SJCRH30 (cell line): ENCODE measurements at regions not wholly inside any gene's neighbourhood (a gene's known extent, or its start where the extent isn't known, plus 50 kb on each side); places are given as distances from the start of the nearest gene placed in this dataset.

Experiments
- DNase-seq, 2 experiments: peaks; one replicate each; pipeline ENCODE4 v3.0.0-alpha.2; 2015 to 2020
- H3K27ac ChIP-seq: fragments of 250-450 bp; sonication (Bioruptor Pico); 2 replicates; pipeline ENCODE4 v1.5.1; 2020; ENCODE audit warnings: mild to moderate bottlenecking, moderate library complexity
- H3K27me3 ChIP-seq: fragments of 250-450 bp; sonication (Bioruptor Pico); 2 replicates; pipeline ENCODE4 v1.5.1; 2020; ENCODE audit warnings: mild to moderate bottlenecking, moderate library complexity
- H3K36me3 ChIP-seq: fragments of 250-450 bp; sonication (Bioruptor Pico); 2 replicates; pipeline ENCODE4 v1.5.1; 2020; ENCODE audit warnings: mild to moderate bottlenecking, moderate library complexity
- H3K4me1 ChIP-seq: fragments of 250-450 bp; sonication (Bioruptor Pico); 2 replicates; pipeline ENCODE4 v1.5.1; 2020; ENCODE audit warnings: mild to moderate bottlenecking, moderate library complexity
- H3K4me3 ChIP-seq: fragments of 250-450 bp; sonication (Bioruptor Pico); 2 replicates; pipeline ENCODE4 v1.5.1; 2020; ENCODE audit warnings: mild to moderate bottlenecking, moderate library complexity
- H3K9me3 ChIP-seq: fragments of 250-450 bp; sonication (Bioruptor Pico); replicated peaks from 2 replicates; pipeline ENCODE4 v1.5.1; 2020; ENCODE audit warnings: mild to moderate bottlenecking, moderate library complexity

GRCh38 chr22:22092101-22092500 is 109.5 kb upstream of the TOP3B start:
- Histone ChIP-seq H3K27me3 (0 out of 2 replicates have a peak, but pooled peaks cover 3% of the 10 kb centered on the region), H3K27ac (no peak overlapping the region), H3K9me3 (no peaks in the 10 kb centered on the region), H3K36me3 (no peaks in the 10 kb centered on the region), H3K4me1 (no peaks in the 10 kb centered on the region), H3K4me3 (no peak overlapping the region)
- no peak for DNase-seq

- Histone ChIP-seq H3K27me3 (0 out of 2 replicates have a peak, but pooled peaks cover 3% of the 10 kb centered on the region), H3K9me3 (no peaks in the 10 kb centered on the region), H3K4me1 (no peaks in the 10 kb centered on the region), H3K36me3 (no peaks in the 10 kb centered on the region), H3K4me3 (no peak overlapping the region), H3K27ac (no peak overlapping the region)
- DNase-seq: no peak
Observed at GRCh38 chr22:22091400-22091878, 108.9 kb upstream of the TOP3B start.

- no peak overlapping the region for H3K27ac ChIP-seq
- 0 out of 2 replicates have a peak, but pooled peaks cover 3% of the 10 kb centered on the region for H3K27me3 ChIP-seq
- no peak overlapping the region for H3K4me3 ChIP-seq
- DNase-seq: no peak
- H3K9me3 ChIP-seq: no peaks in the 10 kb centered on the region
- H3K36me3 ChIP-seq: no peaks in the 10 kb centered on the region
- no peaks in the 10 kb centered on the region for H3K4me1 ChIP-seq
Observed at GRCh38 chr22:22090650-22091399, 108.2 kb upstream of the TOP3B start.

GRCh38 chr22:22089459-22090308 is 107.1 kb upstream of the TOP3B start:
- Histone ChIP-seq H3K4me3 (no peak overlapping the region), H3K4me1 (no peaks in the 10 kb centered on the region), H3K27me3 (0 out of 2 replicates have a peak, but pooled peaks cover 3% of the 10 kb centered on the region), H3K9me3 (no peaks in the 10 kb centered on the region), H3K36me3 (no peaks in the 10 kb centered on the region), H3K27ac (no peak overlapping the region)
- no peak for DNase-seq

- Histone ChIP-seq H3K9me3 (no peaks in the 10 kb centered on the region), H3K4me3 (no peak overlapping the region), H3K27me3 (0 out of 2 replicates have a peak, but pooled peaks cover 3% of the 10 kb centered on the region), H3K4me1 (no peaks in the 10 kb centered on the region), H3K27ac (no peak overlapping the region), H3K36me3 (no peaks in the 10 kb centered on the region)
- no peak for DNase-seq
Observed at GRCh38 chr22:22088658-22089458, 106.3 kb upstream of the TOP3B start.

GRCh38 chr22:22087854-22088657 is 105.5 kb upstream of the TOP3B start:
- no peaks in the 10 kb centered on the region for H3K36me3 ChIP-seq
- H3K4me3 ChIP-seq: no peak overlapping the region
- H3K27ac ChIP-seq: no peak overlapping the region
- no peaks in the 10 kb centered on the region for H3K4me1 ChIP-seq
- H3K27me3 ChIP-seq: 0 out of 2 replicates have a peak, but pooled peaks cover 3% of the 10 kb centered on the region
- H3K9me3 ChIP-seq: no peaks in the 10 kb centered on the region
- DNase-seq: no peak

- no peaks in the 10 kb centered on the region for H3K4me1 ChIP-seq
- no peak overlapping the region for H3K27ac ChIP-seq
- H3K9me3 ChIP-seq: no peaks in the 10 kb centered on the region
- 0 out of 2 replicates have a peak, but pooled peaks cover 3% of the 10 kb centered on the region for H3K27me3 ChIP-seq
- no peaks in the 10 kb centered on the region for H3K36me3 ChIP-seq
- DNase-seq: no peak
- no peak overlapping the region for H3K4me3 ChIP-seq
Observed at GRCh38 chr22:22086501-22087158, 104.0 kb upstream of the TOP3B start.

- no peak for DNase-seq
- no peaks in the 10 kb centered on the region for H3K4me1 ChIP-seq
- H3K36me3 ChIP-seq: no peaks in the 10 kb centered on the region
- no peaks in the 10 kb centered on the region for H3K9me3 ChIP-seq
- H3K27me3 ChIP-seq: no peaks in the 10 kb centered on the region
- no peak overlapping the region for H3K4me3 ChIP-seq
- no peak overlapping the region for H3K27ac ChIP-seq
Observed at GRCh38 chr22:22085702-22086500, 103.3 kb upstream of the TOP3B start.

GRCh38 chr22:22084089-22084711 is 101.6 kb upstream of the TOP3B start:
- H3K27ac ChIP-seq: no peak overlapping the region
- H3K9me3 ChIP-seq: no peaks in the 10 kb centered on the region
- no peak for DNase-seq
- no peaks in the 10 kb centered on the region for H3K36me3 ChIP-seq
- H3K4me1 ChIP-seq: no peaks in the 10 kb centered on the region
- no peaks in the 10 kb centered on the region for H3K27me3 ChIP-seq
- H3K4me3 ChIP-seq: no peak overlapping the region

GRCh38 chr22:22082960-22083359 is 100.4 kb upstream of the TOP3B start:
- no peak for DNase-seq
- Histone ChIP-seq H3K4me3 (no peak overlapping the region), H3K36me3 (no peaks in the 10 kb centered on the region), H3K27ac (no peak overlapping the region), H3K4me1 (no peaks in the 10 kb centered on the region), H3K9me3 (no peaks in the 10 kb centered on the region), H3K27me3 (peaks cover 1% of the 10 kb centered on the region; the same call in 1 of the 2 replicates)

GRCh38 chr22:22082229-22082835 is 99.7 kb upstream of the TOP3B start:
- DNase-seq: no peak
- H3K27ac ChIP-seq: no peak overlapping the region
- H3K36me3 ChIP-seq: no peaks in the 10 kb centered on the region
- peaks cover 6% of the 10 kb centered on the region; the same call in 1 of the 2 replicates for H3K27me3 ChIP-seq
- H3K9me3 ChIP-seq: peaks cover 4% of the 10 kb centered on the region; the same call in 1 of the 2 replicates
- no peaks in the 10 kb centered on the region for H3K4me1 ChIP-seq
- H3K4me3 ChIP-seq: no peak overlapping the region

GRCh38 chr22:22080270-22080669 is 97.7 kb upstream of the TOP3B start:
- Histone ChIP-seq H3K27ac (no peak overlapping the region), H3K4me1 (no peaks in the 10 kb centered on the region), H3K4me3 (no peak overlapping the region), H3K27me3 (peaks cover 16% of the 10 kb centered on the region; the same call in 1 of the 2 replicates), H3K36me3 (no peaks in the 10 kb centered on the region), H3K9me3 (peaks cover 4% of the 10 kb centered on the region; the same call in 1 of the 2 replicates)
- DNase-seq: peak in 1 of 2 experiments; percentile 13
